NCI-H2227 (cell line): ENCODE measurements at regions not wholly inside any gene's neighbourhood (a gene's known extent, or its start where the extent isn't known, plus 50 kb on each side); places are given as distances from the start of the nearest gene placed in this dataset.
"Not testable (repeated sequence)": the region's sequence is repeated elsewhere in the genome, so short reads cannot be mapped to it uniquely, and the experiment has no call there.

Experiments
- DNase-seq: peaks from one replicate; lab custom pipeline; 2025; ENCODE audit not compliant: unreplicated experiment; lab: John Stamatoyannopoulos, UW

DNA sequence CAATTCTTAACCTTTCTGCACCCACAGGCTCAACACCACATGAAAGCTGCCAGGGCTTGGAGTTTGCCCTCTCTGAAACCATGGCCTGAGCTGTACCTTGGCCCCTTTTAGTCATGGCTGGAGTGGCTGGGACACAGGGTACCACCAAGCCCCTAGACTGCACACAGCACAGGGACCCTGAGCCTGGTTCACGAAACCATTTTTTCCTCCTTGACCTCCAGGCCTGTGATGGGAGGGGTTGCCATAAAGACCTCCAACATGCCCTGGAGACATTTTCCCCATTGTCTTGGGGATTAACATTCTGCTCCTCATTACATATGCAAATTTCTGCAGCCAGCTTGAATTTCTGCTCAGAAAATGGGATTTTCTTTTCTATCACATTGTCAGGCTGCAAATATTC, 113.4 kb downstream of the XPNPEP1 start:
- not testable (repeated sequence) for DNase-seq

DNA sequence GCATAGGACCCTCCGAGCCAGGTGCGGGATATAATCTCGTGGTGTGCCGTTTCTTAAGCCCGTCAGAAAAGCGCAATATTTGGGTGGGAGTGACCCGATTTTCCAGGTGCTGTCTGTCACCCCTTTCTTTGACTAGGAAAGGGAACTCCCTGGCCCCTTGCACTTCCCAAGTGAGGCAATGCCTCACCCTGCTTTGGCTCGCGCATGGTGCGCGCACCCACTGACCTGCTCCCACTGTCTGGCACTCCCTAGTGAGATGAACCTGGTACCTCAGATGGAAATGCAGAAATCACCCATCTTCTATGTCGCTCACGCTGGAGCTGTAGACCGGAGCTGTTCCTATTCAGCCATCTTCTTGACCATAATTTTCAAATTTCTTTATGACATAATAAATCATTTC, 122.1 kb downstream of the XPNPEP1 start:
- DNase-seq = not testable (repeated sequence)

- no peak for DNase-seq
These were observed 132.7 kb downstream of the XPNPEP1 start for GRCh38 chr10:109790647-109791046.

- no peak for DNase-seq
These were observed 139.1 kb downstream of the XPNPEP1 start for GRCh38 chr10:109784236-109784635.

GRCh38 chr10:109783286-109783685, 140.0 kb downstream of the XPNPEP1 start:
- DNase-seq = no peak

GRCh38 chr10:109780997-109781396, 142.3 kb downstream of the XPNPEP1 start:
- no peak for DNase-seq

DNA sequence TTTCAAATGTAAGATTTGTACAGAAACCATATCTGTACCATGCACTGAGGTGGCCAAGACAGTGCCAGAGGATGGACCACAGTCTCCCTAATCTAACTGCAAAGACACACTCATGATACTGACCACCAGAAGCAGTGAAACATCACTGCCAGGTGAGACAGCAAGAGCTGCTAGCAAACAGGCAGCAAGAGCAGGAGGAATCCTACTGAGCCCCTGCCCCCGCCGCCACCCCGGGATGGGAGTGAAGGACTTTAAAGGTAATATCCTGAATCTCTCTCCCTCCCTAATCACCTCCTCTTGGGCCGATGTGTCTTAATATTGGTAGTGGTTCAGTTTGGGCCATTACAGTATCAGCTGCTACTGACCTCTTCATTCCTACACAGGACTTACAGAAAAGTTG, 144.3 kb downstream of the XPNPEP1 start:
- no peak for DNase-seq

GRCh38 chr10:109774121-109774440, 149.2 kb downstream of the XPNPEP1 start:
- no peak for DNase-seq

GRCh38 chr10:109773288-109774120, 149.8 kb downstream of the XPNPEP1 start:
- DNase-seq = no peak

- no peak for DNase-seq
These were observed 152.6 kb downstream of the XPNPEP1 start for GRCh38 chr10:109770663-109771062.

GRCh38 chr10:109769966-109770365, 153.3 kb downstream of the XPNPEP1 start:
- no peak for DNase-seq

DNA sequence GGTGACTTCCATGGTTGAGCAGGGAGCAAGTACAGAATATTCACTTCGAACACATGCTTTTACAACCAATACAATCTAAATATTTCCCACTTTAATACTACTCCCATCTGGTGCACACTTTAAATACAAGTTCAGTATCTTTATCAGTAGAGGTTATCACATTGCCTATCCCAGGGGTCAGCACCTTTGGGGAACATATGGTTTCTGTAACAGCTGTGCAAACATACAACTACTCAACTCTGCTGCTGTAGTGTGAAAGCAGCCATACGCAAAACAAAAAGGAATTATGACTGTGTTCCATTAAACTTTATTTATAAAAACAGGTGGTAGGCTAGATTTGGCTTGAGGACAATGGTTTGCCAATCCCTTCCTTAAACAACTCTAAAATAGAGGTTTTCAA, 157.5 kb downstream of the XPNPEP1 start:
- DNase-seq = no peak

GRCh38 chr10:109762555-109762954, 160.8 kb downstream of the XPNPEP1 start:
- DNase-seq = no peak

- DNase-seq = not testable (repeated sequence)
These were observed 165.6 kb downstream of the XPNPEP1 start for GRCh38 chr10:109757670-109758069.

DNA sequence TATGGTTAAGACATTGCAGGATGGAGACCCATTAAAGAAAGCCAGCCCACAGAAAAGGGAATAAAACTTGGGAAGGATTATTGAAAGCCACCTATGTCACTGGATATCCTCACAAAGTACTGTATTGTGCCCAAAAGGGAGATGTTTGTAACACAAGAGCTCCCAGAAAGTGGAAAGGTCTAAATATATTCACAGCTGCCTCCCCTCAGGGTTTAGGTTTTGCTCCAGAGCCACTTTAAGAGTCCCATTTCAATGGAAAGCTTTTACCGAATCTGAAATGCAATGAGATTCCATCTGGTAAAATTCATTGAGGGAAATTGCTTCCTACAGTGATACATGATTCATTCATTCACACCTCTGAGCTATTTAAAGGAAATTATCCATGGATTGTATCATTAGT, 176.4 kb downstream of the XPNPEP1 start:
- no peak for DNase-seq

DNA sequence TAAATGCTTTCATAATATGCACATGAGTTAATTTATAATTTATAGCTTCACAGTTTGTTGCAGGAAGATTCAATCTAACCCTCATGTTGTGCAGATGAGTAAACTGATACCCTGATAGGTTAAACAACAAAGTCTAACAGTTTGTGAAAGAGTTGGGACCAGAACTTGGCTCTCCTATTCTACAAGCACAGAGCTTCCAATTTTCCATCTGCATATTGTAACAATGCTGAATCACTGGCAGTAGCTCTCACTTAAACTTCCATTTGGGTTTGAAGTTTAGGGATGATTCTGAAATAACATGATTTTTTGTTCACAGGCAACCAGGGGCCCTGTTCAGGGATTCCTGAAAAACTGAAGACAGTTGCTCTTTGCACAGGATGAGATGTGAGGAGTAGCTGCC, 179.3 kb downstream of the XPNPEP1 start:
- DNase-seq = no peak

DNA sequence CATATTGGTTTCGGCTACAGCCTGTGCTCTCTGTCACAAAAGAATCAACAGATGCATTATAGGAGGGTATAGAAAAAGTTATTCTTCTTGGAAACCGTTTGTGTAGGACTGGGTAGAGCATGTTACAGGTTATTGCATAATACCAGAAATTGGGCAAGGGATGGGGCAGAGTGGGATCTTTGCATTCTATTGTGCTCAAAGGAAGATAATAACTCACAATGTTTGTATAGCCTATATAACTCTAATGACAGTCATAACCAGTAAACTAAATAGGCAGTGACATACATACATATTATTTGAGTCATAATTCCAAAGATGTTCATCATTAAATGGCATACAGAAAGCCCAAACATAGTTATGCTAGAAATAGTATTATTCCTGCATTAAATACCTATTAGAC, 179.7 kb downstream of the XPNPEP1 start:
- DNase-seq = no peak

DNA sequence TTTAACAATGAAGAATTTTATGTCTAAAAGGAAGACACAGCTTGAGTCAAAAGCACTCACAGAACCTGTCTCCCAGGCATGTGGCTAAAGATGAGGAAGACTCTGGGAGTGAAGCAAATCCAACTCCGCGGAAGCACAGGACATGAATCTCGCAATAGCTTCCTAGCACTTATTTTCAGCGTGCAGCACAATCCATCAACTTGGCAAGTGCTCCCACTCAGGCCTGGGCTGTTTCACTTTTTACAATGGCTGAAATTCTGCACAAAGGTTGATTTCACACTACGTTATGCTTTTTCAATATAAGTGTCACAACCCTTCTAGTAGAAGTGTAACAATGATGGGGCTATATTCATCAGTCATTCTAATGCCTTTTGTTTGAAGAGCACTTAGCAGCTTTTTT, 180.2 kb downstream of the XPNPEP1 start:
- no peak for DNase-seq

DNA sequence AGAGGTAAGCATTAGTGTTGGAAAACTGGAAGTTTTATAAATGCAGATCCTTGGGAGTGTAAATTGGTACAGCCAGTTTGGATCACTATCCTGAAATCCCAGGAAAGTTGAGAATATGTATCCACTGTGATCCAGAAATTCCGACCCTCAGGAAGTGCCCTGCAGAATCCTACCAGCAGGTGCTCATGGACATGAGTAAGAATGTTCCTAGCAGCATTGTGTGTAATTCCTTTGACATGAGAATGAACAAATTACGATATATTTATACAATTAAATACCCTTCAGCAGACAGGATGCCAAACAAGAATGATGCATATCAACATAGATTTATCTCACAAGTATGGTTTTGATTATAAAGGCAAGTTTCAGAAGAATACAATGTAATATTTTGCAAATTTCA, 181.6 kb downstream of the XPNPEP1 start:
- no peak for DNase-seq

GRCh38 chr10:109740436-109740835, 182.9 kb downstream of the XPNPEP1 start:
- no peak for DNase-seq

DNA sequence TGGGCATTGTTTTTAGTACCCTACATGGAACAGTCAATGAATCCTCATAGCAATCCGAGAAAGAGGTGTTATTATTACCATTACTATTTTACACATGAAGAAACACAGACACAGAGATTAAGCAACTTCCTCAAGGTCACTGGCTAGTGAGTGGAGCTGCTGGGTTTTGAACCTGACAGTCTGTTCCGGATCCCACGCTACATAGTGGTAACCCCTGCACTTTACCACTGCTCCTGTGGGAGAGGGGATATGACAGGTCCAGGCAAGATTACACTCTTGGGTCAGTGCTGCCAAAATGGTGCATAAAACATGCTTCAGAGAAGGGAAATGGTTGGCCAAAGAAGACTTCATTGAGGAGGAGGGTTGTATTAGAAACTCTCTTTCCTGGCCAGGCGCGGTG, 185.7 kb downstream of the XPNPEP1 start:
- DNase-seq = no peak

GRCh38 chr10:109737009-109737408, 186.3 kb downstream of the XPNPEP1 start:
- no peak for DNase-seq

DNA sequence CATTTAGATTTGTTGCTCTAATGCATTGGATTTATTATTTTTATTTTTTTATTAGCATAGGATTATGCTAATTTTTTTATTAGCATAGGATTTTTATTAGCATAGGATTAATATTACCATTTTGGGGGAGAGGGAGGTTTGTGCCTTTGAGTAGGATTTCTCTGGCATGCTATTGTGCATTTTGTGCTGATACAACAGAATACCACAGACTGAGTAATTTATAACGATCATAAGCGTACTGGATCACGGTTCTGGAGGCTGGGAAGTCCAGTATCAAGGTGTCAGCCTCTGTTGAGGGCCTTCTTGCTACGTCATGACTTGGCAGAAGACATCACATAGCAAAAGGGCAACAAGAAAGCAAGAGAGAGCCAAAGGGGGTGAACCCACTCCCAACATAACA, 187.5 kb downstream of the XPNPEP1 start:
- DNase-seq = no peak
